A549 (cell line): ENCODE measurements at regions not wholly inside any gene's neighbourhood (a gene's known extent, or its start where the extent isn't known, plus 50 kb on each side); places are given as distances from the start of the nearest gene placed in this dataset.

Experiments used
- TFCP2L1 ChIP-seq: fragments of 250-450 bp; sonication (Bioruptor Pico); IDR thresholded peaks from 2 replicates; pipeline ENCODE4 v1.5.0; 2021; ENCODE audit warnings: mild to moderate bottlenecking
- TF ChIP-seq, protein P1 (sequence below): IDR thresholded peaks from 2 replicates; pipeline ENCODE4 v1.6.1; 2012; ENCODE audit warnings: low read depth, borderline replicate concordance
- TF ChIP-seq, protein P2 (sequence below): IDR thresholded peaks from 2 replicates; pipeline ENCODE4 v1.6.1; 2012

DNA sequence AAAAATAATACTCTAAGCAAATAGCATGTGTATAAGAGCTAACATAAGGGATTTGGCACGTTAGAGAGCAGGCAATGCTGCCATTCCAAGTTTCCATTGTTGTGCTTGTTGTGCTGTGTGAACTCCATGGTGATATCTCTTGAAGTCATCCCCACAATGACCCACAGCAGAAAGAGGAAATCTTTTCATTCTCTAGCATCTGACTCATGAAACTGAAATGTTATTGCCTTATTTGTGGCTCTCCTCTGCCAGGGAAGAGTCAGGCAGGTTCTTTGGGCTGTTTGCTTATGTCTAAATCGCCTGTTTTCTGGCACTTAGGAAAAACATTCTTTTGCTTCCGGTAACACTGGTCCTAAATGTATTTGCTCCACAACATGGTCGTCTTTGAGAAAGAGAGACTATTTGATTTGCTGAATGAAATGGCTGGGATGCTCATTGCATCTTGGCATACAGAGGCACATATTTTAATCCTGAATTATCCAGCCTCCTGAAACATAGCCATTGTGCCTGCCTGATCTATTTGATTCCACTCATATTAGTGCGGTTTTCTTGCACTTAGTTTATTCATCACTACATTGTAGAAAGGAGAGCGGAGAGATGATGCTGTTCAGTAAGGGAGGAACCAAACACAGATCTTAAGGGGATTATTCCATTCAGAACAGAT is 188.8 kb downstream of the CSNK1G3 start:
- TF ChIP-seq TFCP2L1 (CRISPR knock-in tag), result no peak
- TF ChIP-seq, protein P1, sequence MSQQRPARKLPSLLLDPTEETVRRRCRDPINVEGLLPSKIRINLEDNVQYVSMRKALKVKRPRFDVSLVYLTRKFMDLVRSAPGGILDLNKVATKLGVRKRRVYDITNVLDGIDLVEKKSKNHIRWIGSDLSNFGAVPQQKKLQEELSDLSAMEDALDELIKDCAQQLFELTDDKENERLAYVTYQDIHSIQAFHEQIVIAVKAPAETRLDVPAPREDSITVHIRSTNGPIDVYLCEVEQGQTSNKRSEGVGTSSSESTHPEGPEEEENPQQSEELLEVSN, result no peak
- TF ChIP-seq, protein P2, sequence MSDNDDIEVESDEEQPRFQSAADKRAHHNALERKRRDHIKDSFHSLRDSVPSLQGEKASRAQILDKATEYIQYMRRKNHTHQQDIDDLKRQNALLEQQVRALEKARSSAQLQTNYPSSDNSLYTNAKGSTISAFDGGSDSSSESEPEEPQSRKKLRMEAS, result no peak
